ENCODE measurements at regions not wholly inside any gene's neighbourhood (a gene's known extent, or its start where the extent isn't known, plus 50 kb on each side); places are given as distances from the start of the nearest gene placed in this dataset.

- DNase-seq (ENCODE audit: low spot score), result no peak
These were observed 342.5 kb upstream of the TGFBR2 start for GRCh38 chr3:30263925-30264313.

GRCh38 chr3:30266524-30266923, 339.9 kb upstream of the TGFBR2 start:
- no peak for DNase-seq (ENCODE audit: low spot score)

GRCh38 chr3:30268288-30268687, 338.1 kb upstream of the TGFBR2 start:
- DNase-seq (ENCODE audit: low spot score), result no peak

- peak; percentile 20 for DNase-seq (ENCODE audit: low spot score)
These were observed 336.5 kb upstream of the TGFBR2 start for GRCh38 chr3:30269751-30270445.

- DNase-seq (ENCODE audit: low spot score), result no peak
These were observed 334.6 kb upstream of the TGFBR2 start for GRCh38 chr3:30271781-30272180.

GRCh38 chr3:30273304-30274072, 332.9 kb upstream of the TGFBR2 start:
- no peak for DNase-seq (ENCODE audit: low spot score)

GRCh38 chr3:30277494-30277893, 328.9 kb upstream of the TGFBR2 start:
- no peak for DNase-seq (ENCODE audit: low spot score)

- no peak for DNase-seq (ENCODE audit: low spot score)
These were observed 324.9 kb upstream of the TGFBR2 start for GRCh38 chr3:30281526-30281925.

GRCh38 chr3:30282154-30282696, 324.2 kb upstream of the TGFBR2 start:
- no peak for DNase-seq (ENCODE audit: low spot score)

- no peak for DNase-seq (ENCODE audit: low spot score)
These were observed 321.0 kb upstream of the TGFBR2 start for GRCh38 chr3:30285188-30286006.

GRCh38 chr3:30286007-30286669, 320.3 kb upstream of the TGFBR2 start:
- peak; percentile 11 for DNase-seq (ENCODE audit: low spot score)

- DNase-seq (ENCODE audit: low spot score), result no peak
These were observed 319.6 kb upstream of the TGFBR2 start for GRCh38 chr3:30286811-30287210.

- no peak for DNase-seq (ENCODE audit: low spot score)
These were observed 317.6 kb upstream of the TGFBR2 start for GRCh38 chr3:30288830-30289229.

GRCh38 chr3:30289324-30289723, 317.1 kb upstream of the TGFBR2 start:
- no peak for DNase-seq (ENCODE audit: low spot score)

- no peak for DNase-seq (ENCODE audit: low spot score)
These were observed 316.6 kb upstream of the TGFBR2 start for GRCh38 chr3:30289766-30290165.

- DNase-seq (ENCODE audit: low spot score), result no peak
These were observed 315.9 kb upstream of the TGFBR2 start for GRCh38 chr3:30290479-30290878.

GRCh38 chr3:30292192-30292893, 314.1 kb upstream of the TGFBR2 start:
- DNase-seq (ENCODE audit: low spot score), result no peak

GRCh38 chr3:30293621-30294240, 312.7 kb upstream of the TGFBR2 start:
- DNase-seq (ENCODE audit: low spot score), result no peak

GRCh38 chr3:30294241-30294667, 312.1 kb upstream of the TGFBR2 start:
- DNase-seq (ENCODE audit: low spot score), result no peak

GRCh38 chr3:30297112-30297511, 309.3 kb upstream of the TGFBR2 start:
- DNase-seq (ENCODE audit: low spot score), result no peak

Measured in globus pallidus (tissue), 1 donor.